ENCODE measurements at regions not wholly inside any gene's neighbourhood (a gene's known extent, or its start where the extent isn't known, plus 50 kb on each side); places are given as distances from the start of the nearest gene placed in this dataset.

- TF ChIP-seq, protein P1, sequence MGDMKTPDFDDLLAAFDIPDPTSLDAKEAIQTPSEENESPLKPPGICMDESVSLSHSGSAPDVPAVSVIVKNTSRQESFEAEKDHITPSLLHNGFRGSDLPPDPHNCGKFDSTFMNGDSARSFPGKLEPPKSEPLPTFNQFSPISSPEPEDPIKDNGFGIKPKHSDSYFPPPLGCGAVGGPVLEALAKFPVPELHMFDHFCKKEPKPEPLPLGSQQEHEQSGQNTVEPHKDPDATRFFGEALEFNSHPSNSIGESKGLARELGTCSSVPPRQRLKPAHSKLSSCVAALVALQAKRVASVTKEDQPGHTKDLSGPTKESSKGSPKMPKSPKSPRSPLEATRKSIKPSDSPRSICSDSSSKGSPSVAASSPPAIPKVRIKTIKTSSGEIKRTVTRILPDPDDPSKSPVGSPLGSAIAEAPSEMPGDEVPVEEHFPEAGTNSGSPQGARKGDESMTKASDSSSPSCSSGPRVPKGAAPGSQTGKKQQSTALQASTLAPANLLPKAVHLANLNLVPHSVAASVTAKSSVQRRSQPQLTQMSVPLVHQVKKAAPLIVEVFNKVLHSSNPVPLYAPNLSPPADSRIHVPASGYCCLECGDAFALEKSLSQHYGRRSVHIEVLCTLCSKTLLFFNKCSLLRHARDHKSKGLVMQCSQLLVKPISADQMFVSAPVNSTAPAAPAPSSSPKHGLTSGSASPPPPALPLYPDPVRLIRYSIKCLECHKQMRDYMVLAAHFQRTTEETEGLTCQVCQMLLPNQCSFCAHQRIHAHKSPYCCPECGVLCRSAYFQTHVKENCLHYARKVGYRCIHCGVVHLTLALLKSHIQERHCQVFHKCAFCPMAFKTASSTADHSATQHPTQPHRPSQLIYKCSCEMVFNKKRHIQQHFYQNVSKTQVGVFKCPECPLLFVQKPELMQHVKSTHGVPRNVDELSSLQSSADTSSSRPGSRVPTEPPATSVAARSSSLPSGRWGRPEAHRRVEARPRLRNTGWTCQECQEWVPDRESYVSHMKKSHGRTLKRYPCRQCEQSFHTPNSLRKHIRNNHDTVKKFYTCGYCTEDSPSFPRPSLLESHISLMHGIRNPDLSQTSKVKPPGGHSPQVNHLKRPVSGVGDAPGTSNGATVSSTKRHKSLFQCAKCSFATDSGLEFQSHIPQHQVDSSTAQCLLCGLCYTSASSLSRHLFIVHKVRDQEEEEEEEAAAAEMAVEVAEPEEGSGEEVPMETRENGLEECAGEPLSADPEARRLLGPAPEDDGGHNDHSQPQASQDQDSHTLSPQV (IDR thresholded peaks at IDR 0.05): no peak
- TF ChIP-seq HDAC6 (IDR thresholded peaks at IDR 0.05; ENCODE audit: unreplicated experiment): no peak
- no peak for TF ChIP-seq HCFC1 (IDR thresholded peaks at IDR 0.05; ENCODE audit: low read length)
- no peak for TF ChIP-seq SIX5 (IDR thresholded peaks at IDR 0.05; ENCODE audit: low read depth, low read length, severe bottlenecking)
Observed at GRCh38 chr15:70281811-70282307, 184.1 kb upstream of the TLE3 start (continued).

DNA sequence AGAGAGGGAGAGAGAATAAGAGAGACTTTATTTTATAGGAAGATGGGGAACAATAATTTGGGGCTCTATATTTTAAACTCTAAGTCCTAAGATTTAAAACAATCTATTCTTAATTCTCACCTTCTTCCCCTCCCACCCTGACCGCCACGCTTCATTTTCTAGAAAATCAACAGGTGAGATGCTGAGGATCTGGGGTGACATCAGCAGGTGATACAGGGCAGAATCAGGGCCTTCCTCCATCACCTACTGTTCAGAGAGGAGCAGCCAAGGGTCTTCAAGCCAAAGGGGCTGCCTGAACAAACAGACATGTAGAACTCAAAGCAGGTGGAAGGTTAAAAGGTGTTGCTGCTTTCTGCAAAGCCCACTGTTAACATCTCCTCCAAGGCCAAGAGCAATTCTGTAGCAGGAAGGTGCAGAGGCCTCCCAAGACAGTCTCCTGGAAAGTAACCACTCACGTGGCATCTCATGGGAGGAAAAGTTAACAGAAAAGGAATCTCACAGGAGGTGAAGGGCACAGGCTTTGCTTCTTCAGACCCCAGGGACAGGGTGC is 183.6 kb upstream of the TLE3 start:
- Histone ChIP-seq H2AFZ (ENCODE audit: control insufficient read depth, low read depth, low read length) (no peak overlapping the region), H3K27ac (ENCODE audit: control insufficient read depth, insufficient read depth) (no peak overlapping the region), H3K27me3 (replicated peaks in 1 of 2; ENCODE audit: control insufficient read depth in 2 of 2, insufficient read depth in 2 of 2, low read length in 1 of 2) (no peaks in the 10 kb centered on the region; a peak in 1 of 4 replicates), H3K9me3 (replicated peaks; ENCODE audit: control insufficient read depth, insufficient read depth, low read length) (no peaks in the 10 kb centered on the region), H4K20me1 (ENCODE audit: control insufficient read depth, insufficient read depth) (no peaks in the 10 kb centered on the region), H3K9ac (ENCODE audit: control insufficient read depth, insufficient read depth, low read length) (no peak overlapping the region), H3K4me1 (ENCODE audit: control insufficient read depth, insufficient read depth, low read length) (0 out of 2 replicates have a peak, but pooled peaks cover 3% of the 10 kb centered on the region), H3K36me3 (ENCODE audit: control insufficient read depth in 2 of 2, insufficient read depth in 2 of 2, low read length in 1 of 2) (no peaks in the 10 kb centered on the region), H3K79me2 (ENCODE audit: control insufficient read depth, insufficient read depth, low read length) (no peaks in the 10 kb centered on the region), H3K4me2 (ENCODE audit: control insufficient read depth, insufficient read depth) (no peak overlapping the region), H3K4me3 (no peak overlapping the region)
- ChIA-PET RAD21 (ENCODE audit: unreplicated experiment) (no interaction called here), POLR2A (no interaction called here), SMC1A (ENCODE audit: uncharacterized antibody, unreplicated experiment) (no interaction called here), CTCF (interaction anchor here (0.7 kb wide), 1 partner anchor 387 kb away, joined by 3 read pairs; no protein-coding TSS in a partner anchor)
- DNase-seq (ENCODE audit: low read depth, low spot score) (no peak), FAIRE-seq (no peak), ATAC-seq (no peak)
- TF ChIP-seq MXI1 (IDR thresholded peaks at IDR 0.05; ENCODE audit: low read depth, low read length) (no peak), MTA3 (IDR thresholded peaks at IDR 0.05; ENCODE audit: borderline replicate concordance, low read length) (no peak), MYC (IDR thresholded peaks at IDR 0.05; ENCODE audit: insufficient read depth, insufficient read length, insufficient replicate concordance, low read length, severe bottlenecking) (no peak), REST (IDR thresholded peaks at IDR 0.05; ENCODE audit: low read depth, low read length) (no peak)
- 60% methylated on average over 3 of the region's 3 CpGs for WGBS (ENCODE audit: insufficient coverage, insufficient replicate concordance, low lambda C conversion rate, missing lambda C conversion rate)
- BruUV-seq (replicated peaks): no TSS peak
- in situ Hi-C loops (cut with MboI): no loop called here
- intact Hi-C loops (cut with micrococcal nuclease; ENCODE audit: unreplicated experiment): no loop called here
